ENCODE measurements at regions not wholly inside any gene's neighbourhood (a gene's known extent, or its start where the extent isn't known, plus 50 kb on each side); places are given as distances from the start of the nearest gene placed in this dataset.

- no peaks in the 10 kb centered on the region for H3K9me3 ChIP-seq (ENCODE audit: insufficient read depth, low read length)
These were observed 133.2 kb downstream of the TUBA3C start for GRCh38 chr13:19048381-19048780.

GRCh38 chr13:19023115-19023514, 158.5 kb downstream of the TUBA3C start:
- DNase-seq (ENCODE audit: low read depth, low spot score) = no peak

More at GRCh38 chr13:19048381-19048780, 133.2 kb downstream of the TUBA3C start:
- H3K4me3 ChIP-seq (ENCODE audit: insufficient read length, low read depth) = no peak overlapping the region
- H3K36me3 ChIP-seq (ENCODE audit: insufficient read depth, insufficient read length, low read length) = no peaks in the 10 kb centered on the region
- H3K4me1 ChIP-seq (ENCODE audit: insufficient read depth, insufficient read length) = no peaks in the 10 kb centered on the region
- no peaks in the 10 kb centered on the region for H3K27me3 ChIP-seq (ENCODE audit: insufficient read depth, insufficient read length)
- no peak for TF ChIP-seq ZNF274 (IDR thresholded peaks at IDR 0.05; ENCODE audit: low read depth, low read length)
- no peak for TF ChIP-seq SUZ12 (IDR thresholded peaks at IDR 0.05; ENCODE audit: extremely low read depth, insufficient read depth, insufficient read length)
- TF ChIP-seq YY1 (IDR thresholded peaks at IDR 0.05; ENCODE audit: insufficient read depth, insufficient read length) = no peak
- no peak for DNase-seq (ENCODE audit: low read depth, low spot score)
- no peak overlapping the region for H3K9ac ChIP-seq (ENCODE audit: insufficient read length, low read depth)

GRCh38 chr13:19020988-19021387, 160.6 kb downstream of the TUBA3C start:
- H3K9ac ChIP-seq (ENCODE audit: insufficient read length, low read depth) = no peak overlapping the region
- H3K9me3 ChIP-seq (ENCODE audit: insufficient read depth, low read length) = no peaks in the 10 kb centered on the region
- no peaks in the 10 kb centered on the region for H3K4me1 ChIP-seq (ENCODE audit: insufficient read depth, insufficient read length)
- H3K4me3 ChIP-seq (ENCODE audit: insufficient read length, low read depth) = no peak overlapping the region
- DNase-seq (ENCODE audit: low read depth, low spot score) = no peak
- H3K36me3 ChIP-seq (ENCODE audit: insufficient read depth, insufficient read length, low read length) = no peaks in the 10 kb centered on the region
- no peaks in the 10 kb centered on the region for H3K27me3 ChIP-seq (ENCODE audit: insufficient read depth, insufficient read length)
- TF ChIP-seq ZNF274 (IDR thresholded peaks at IDR 0.05; ENCODE audit: low read depth, low read length) (no peak), SUZ12 (IDR thresholded peaks at IDR 0.05; ENCODE audit: extremely low read depth, insufficient read depth, insufficient read length) (no peak), YY1 (IDR thresholded peaks at IDR 0.05; ENCODE audit: insufficient read depth, insufficient read length) (no peak)

More at GRCh38 chr13:19023115-19023514, 158.5 kb downstream of the TUBA3C start:
- Histone ChIP-seq H3K4me1 (ENCODE audit: insufficient read depth, insufficient read length) (no peaks in the 10 kb centered on the region), H3K4me3 (ENCODE audit: insufficient read length, low read depth) (no peak overlapping the region), H3K27me3 (ENCODE audit: insufficient read depth, insufficient read length) (no peaks in the 10 kb centered on the region), H3K9ac (ENCODE audit: insufficient read length, low read depth) (no peak overlapping the region), H3K36me3 (ENCODE audit: insufficient read depth, insufficient read length, low read length) (no peaks in the 10 kb centered on the region), H3K9me3 (ENCODE audit: insufficient read depth, low read length) (no peaks in the 10 kb centered on the region)
- TF ChIP-seq YY1 (IDR thresholded peaks at IDR 0.05; ENCODE audit: insufficient read depth, insufficient read length) = no peak

- H3K9me3 ChIP-seq (ENCODE audit: insufficient read depth, low read length) = no peaks in the 10 kb centered on the region
- TF ChIP-seq YY1 (IDR thresholded peaks at IDR 0.05; ENCODE audit: insufficient read depth, insufficient read length) = no peak
- no peak for TF ChIP-seq ZNF274 (IDR thresholded peaks at IDR 0.05; ENCODE audit: low read depth, low read length)
- no peak for TF ChIP-seq SUZ12 (IDR thresholded peaks at IDR 0.05; ENCODE audit: extremely low read depth, insufficient read depth, insufficient read length)
- no peaks in the 10 kb centered on the region for H3K4me1 ChIP-seq (ENCODE audit: insufficient read depth, insufficient read length)
- no peaks in the 10 kb centered on the region for H3K36me3 ChIP-seq (ENCODE audit: insufficient read depth, insufficient read length, low read length)
- no peak for DNase-seq (ENCODE audit: low read depth, low spot score)
- no peak overlapping the region for H3K9ac ChIP-seq (ENCODE audit: insufficient read length, low read depth)
- no peak overlapping the region for H3K4me3 ChIP-seq (ENCODE audit: insufficient read length, low read depth)
- no peaks in the 10 kb centered on the region for H3K27me3 ChIP-seq (ENCODE audit: insufficient read depth, insufficient read length)
These were observed 183.2 kb downstream of the TUBA3C start for GRCh38 chr13:18998389-18998788.

- H3K4me1 ChIP-seq (ENCODE audit: insufficient read depth, insufficient read length) = no peaks in the 10 kb centered on the region
- H3K27me3 ChIP-seq (ENCODE audit: insufficient read depth, insufficient read length) = no peaks in the 10 kb centered on the region
- H3K9me3 ChIP-seq (ENCODE audit: insufficient read depth, low read length) = no peaks in the 10 kb centered on the region
- H3K9ac ChIP-seq (ENCODE audit: insufficient read length, low read depth) = no peak overlapping the region
- no peak for TF ChIP-seq YY1 (IDR thresholded peaks at IDR 0.05; ENCODE audit: insufficient read depth, insufficient read length)
- no peak for TF ChIP-seq SUZ12 (IDR thresholded peaks at IDR 0.05; ENCODE audit: extremely low read depth, insufficient read depth, insufficient read length)
- TF ChIP-seq ZNF274 (IDR thresholded peaks at IDR 0.05; ENCODE audit: low read depth, low read length) = no peak
- H3K36me3 ChIP-seq (ENCODE audit: insufficient read depth, insufficient read length, low read length) = no peaks in the 10 kb centered on the region
- no peak for DNase-seq (ENCODE audit: low read depth, low spot score)
- no peak overlapping the region for H3K4me3 ChIP-seq (ENCODE audit: insufficient read length, low read depth)
These were observed 185.0 kb downstream of the TUBA3C start for GRCh38 chr13:18996627-18997051.

GRCh38 chr13:18996221-18996620, 185.4 kb downstream of the TUBA3C start:
- no peak overlapping the region for H3K9ac ChIP-seq (ENCODE audit: insufficient read length, low read depth)
- no peak for TF ChIP-seq YY1 (IDR thresholded peaks at IDR 0.05; ENCODE audit: insufficient read depth, insufficient read length)
- TF ChIP-seq SUZ12 (IDR thresholded peaks at IDR 0.05; ENCODE audit: extremely low read depth, insufficient read depth, insufficient read length) = no peak
- no peak for TF ChIP-seq ZNF274 (IDR thresholded peaks at IDR 0.05; ENCODE audit: low read depth, low read length)

GRCh38 chr13:18995259-18995873, 186.3 kb downstream of the TUBA3C start:
- no peak for DNase-seq (ENCODE audit: low read depth, low spot score)
- no peaks in the 10 kb centered on the region for H3K27me3 ChIP-seq (ENCODE audit: insufficient read depth, insufficient read length)
- no peak overlapping the region for H3K4me3 ChIP-seq (ENCODE audit: insufficient read length, low read depth)
- no peak for TF ChIP-seq YY1 (IDR thresholded peaks at IDR 0.05; ENCODE audit: insufficient read depth, insufficient read length)
- TF ChIP-seq ZNF274 (IDR thresholded peaks at IDR 0.05; ENCODE audit: low read depth, low read length) = no peak
- TF ChIP-seq SUZ12 (IDR thresholded peaks at IDR 0.05; ENCODE audit: extremely low read depth, insufficient read depth, insufficient read length) = no peak
- no peak overlapping the region for H3K9ac ChIP-seq (ENCODE audit: insufficient read length, low read depth)
- no peaks in the 10 kb centered on the region for H3K9me3 ChIP-seq (ENCODE audit: insufficient read depth, low read length)
- H3K36me3 ChIP-seq (ENCODE audit: insufficient read depth, insufficient read length, low read length) = no peaks in the 10 kb centered on the region
- no peaks in the 10 kb centered on the region for H3K4me1 ChIP-seq (ENCODE audit: insufficient read depth, insufficient read length)

More at GRCh38 chr13:18996221-18996620, 185.4 kb downstream of the TUBA3C start:
- Histone ChIP-seq H3K36me3 (ENCODE audit: insufficient read depth, insufficient read length, low read length) (no peaks in the 10 kb centered on the region), H3K9me3 (ENCODE audit: insufficient read depth, low read length) (no peaks in the 10 kb centered on the region), H3K27me3 (ENCODE audit: insufficient read depth, insufficient read length) (no peaks in the 10 kb centered on the region), H3K4me3 (ENCODE audit: insufficient read length, low read depth) (no peak overlapping the region), H3K4me1 (ENCODE audit: insufficient read depth, insufficient read length) (no peaks in the 10 kb centered on the region)
- DNase-seq (ENCODE audit: low read depth, low spot score) = no peak
